ENCODE measurements at regions not wholly inside any gene's neighbourhood (a gene's known extent, or its start where the extent isn't known, plus 50 kb on each side); places are given as distances from the start of the nearest gene placed in this dataset.

- Mint-ChIP-seq H3K27ac (no peak overlapping the region), H3K36me3 (no peaks in the 10 kb centered on the region), H3K4me1 (no peaks in the 10 kb centered on the region), H3K27me3 (ENCODE audit: low read depth in 2 of 2) (no peaks in the 10 kb centered on the region), H3K4me3 (no peak overlapping the region), H3K9me3 (no peaks in the 10 kb centered on the region)
- WGBS (ENCODE audit: insufficient coverage) = 87% methylated on average over 3 of the region's 3 CpGs
- no peak for TF ChIP-seq CTCF (IDR thresholded peaks at IDR 0.05)
- Histone ChIP-seq H3K9me3 (ENCODE audit: control insufficient read depth, insufficient read depth, low read length) (no peaks in the 10 kb centered on the region), H3K4me1 (ENCODE audit: control insufficient read depth, insufficient read depth, low read length) (no peaks in the 10 kb centered on the region), H3K4me3 (ENCODE audit: low read length) (no peak overlapping the region), H3K27ac (ENCODE audit: low read length) (no peak overlapping the region), H3K27me3 (ENCODE audit: control insufficient read depth, insufficient read depth, low read length) (no peaks in the 10 kb centered on the region), H3K36me3 (ENCODE audit: control insufficient read depth, insufficient read depth, low read length) (no peaks in the 10 kb centered on the region)
- no peak for ATAC-seq
- DNase-seq = no peak
- intact Hi-C loops (cut with micrococcal nuclease) = no loop called here
Measured at GRCh38 chr9:78559449-78559885, 262.5 kb downstream of the PSAT1 start.

GRCh38 chr9:78562021-78562420, 265.1 kb downstream of the PSAT1 start:
- Mint-ChIP-seq H3K36me3 (no peaks in the 10 kb centered on the region), H3K9me3 (no peaks in the 10 kb centered on the region), H3K4me3 (no peak overlapping the region), H3K4me1 (no peaks in the 10 kb centered on the region), H3K27me3 (ENCODE audit: low read depth in 2 of 2) (no peaks in the 10 kb centered on the region), H3K27ac (no peak overlapping the region)
- H3K36me3 ChIP-seq (ENCODE audit: control insufficient read depth, insufficient read depth, low read length) = no peaks in the 10 kb centered on the region
- intact Hi-C loops (cut with micrococcal nuclease) = no loop called here
- no peaks in the 10 kb centered on the region for H3K9me3 ChIP-seq (ENCODE audit: control insufficient read depth, insufficient read depth, low read length)
- H3K27ac ChIP-seq (ENCODE audit: low read length) = no peak overlapping the region
- 71% methylated on average over 1 of the region's 1 CpG for WGBS (ENCODE audit: insufficient coverage)
- ATAC-seq (no peak), DNase-seq (no peak)
- no peaks in the 10 kb centered on the region for H3K27me3 ChIP-seq (ENCODE audit: control insufficient read depth, insufficient read depth, low read length)
- no peak overlapping the region for H3K4me3 ChIP-seq (ENCODE audit: low read length)
- TF ChIP-seq CTCF (IDR thresholded peaks at IDR 0.05) = no peak
- no peaks in the 10 kb centered on the region for H3K4me1 ChIP-seq (ENCODE audit: control insufficient read depth, insufficient read depth, low read length)

DNA sequence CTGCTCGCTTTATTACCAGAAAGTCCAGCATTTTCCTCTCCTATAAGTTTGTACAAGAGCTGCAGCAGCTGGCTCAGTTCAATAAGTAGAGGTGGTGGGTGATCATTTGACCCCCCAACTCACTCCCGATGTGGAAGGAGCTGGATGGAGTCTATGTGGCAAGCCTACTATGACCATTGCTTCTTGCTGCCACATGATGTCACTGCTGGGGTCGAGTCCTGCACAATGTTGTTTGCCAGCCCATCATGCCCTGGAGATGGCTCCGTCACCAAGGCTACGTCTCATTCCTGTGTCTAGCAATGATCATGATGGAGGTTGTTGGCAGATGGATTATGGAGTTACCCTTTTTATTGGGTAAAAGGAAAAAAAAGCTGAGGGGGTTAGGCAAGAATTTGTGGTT, 266.3 kb downstream of the PSAT1 start:
- WGBS (ENCODE audit: insufficient coverage) = 89% methylated on average over 4 of the region's 5 CpGs
- H3K4me1 Mint-ChIP-seq = no peaks in the 10 kb centered on the region
- H3K9me3 ChIP-seq (ENCODE audit: control insufficient read depth, insufficient read depth, low read length) = no peaks in the 10 kb centered on the region
- intact Hi-C loops (cut with micrococcal nuclease) = no loop called here
- no peak overlapping the region for H3K4me3 Mint-ChIP-seq
- H3K4me1 ChIP-seq (ENCODE audit: control insufficient read depth, insufficient read depth, low read length) = no peaks in the 10 kb centered on the region
- no peaks in the 10 kb centered on the region for H3K9me3 Mint-ChIP-seq
- H3K36me3 ChIP-seq (ENCODE audit: control insufficient read depth, insufficient read depth, low read length) = no peaks in the 10 kb centered on the region
- no peak overlapping the region for H3K27ac Mint-ChIP-seq
- H3K27me3 ChIP-seq (ENCODE audit: control insufficient read depth, insufficient read depth, low read length) = no peaks in the 10 kb centered on the region
- no peaks in the 10 kb centered on the region for H3K27me3 Mint-ChIP-seq (ENCODE audit: low read depth in 2 of 2)
- no peaks in the 10 kb centered on the region for H3K36me3 Mint-ChIP-seq
- ATAC-seq (no peak), DNase-seq (no peak)
- H3K4me3 ChIP-seq (ENCODE audit: low read length) = no peak overlapping the region
- no peak for TF ChIP-seq CTCF (IDR thresholded peaks at IDR 0.05)
- no peak overlapping the region for H3K27ac ChIP-seq (ENCODE audit: low read length)

DNA sequence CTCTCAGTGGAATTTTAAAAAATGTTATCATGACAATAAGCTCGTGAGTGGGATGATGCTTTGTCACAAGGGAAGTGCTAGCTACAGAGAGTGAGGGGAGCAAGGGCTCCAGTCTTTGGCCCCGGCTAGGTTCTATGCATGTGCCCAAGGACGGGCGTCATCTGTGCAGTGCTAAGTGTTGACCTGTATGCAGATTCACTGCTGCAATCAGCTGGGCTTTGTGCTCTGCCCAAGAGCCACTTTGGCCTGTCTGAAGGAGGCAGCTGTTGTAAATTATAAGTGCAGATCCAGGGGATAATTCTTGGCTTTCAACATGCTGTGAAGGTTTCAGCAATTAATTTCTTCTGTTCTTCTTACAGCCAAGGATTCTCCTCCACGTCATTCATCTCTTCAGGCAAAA, 268.6 kb downstream of the PSAT1 start:
- no peak overlapping the region for H3K27ac Mint-ChIP-seq
- H3K36me3 ChIP-seq (ENCODE audit: control insufficient read depth, insufficient read depth, low read length) = no peaks in the 10 kb centered on the region
- H3K4me3 ChIP-seq (ENCODE audit: low read length) = no peak overlapping the region
- H3K9me3 Mint-ChIP-seq = no peaks in the 10 kb centered on the region
- no peaks in the 10 kb centered on the region for H3K4me1 ChIP-seq (ENCODE audit: control insufficient read depth, insufficient read depth, low read length)
- H3K4me1 Mint-ChIP-seq = no peaks in the 10 kb centered on the region
- TF ChIP-seq CTCF (IDR thresholded peaks at IDR 0.05) = no peak
- no peaks in the 10 kb centered on the region for H3K36me3 Mint-ChIP-seq
- no peaks in the 10 kb centered on the region for H3K9me3 ChIP-seq (ENCODE audit: control insufficient read depth, insufficient read depth, low read length)
- no peak overlapping the region for H3K27ac ChIP-seq (ENCODE audit: low read length)
- intact Hi-C loops (cut with micrococcal nuclease) = no loop called here
- ATAC-seq (no peak), DNase-seq (no peak)
- H3K27me3 Mint-ChIP-seq (ENCODE audit: low read depth in 2 of 2) = no peaks in the 10 kb centered on the region
- no peaks in the 10 kb centered on the region for H3K27me3 ChIP-seq (ENCODE audit: control insufficient read depth, insufficient read depth, low read length)
- 83% methylated on average over 5 of the region's 5 CpGs for WGBS (ENCODE audit: insufficient coverage)
- H3K4me3 Mint-ChIP-seq = no peak overlapping the region
